ENCODE measurements at regions not wholly inside any gene's neighbourhood (a gene's known extent, or its start where the extent isn't known, plus 50 kb on each side); places are given as distances from the start of the nearest gene placed in this dataset.

DNA sequence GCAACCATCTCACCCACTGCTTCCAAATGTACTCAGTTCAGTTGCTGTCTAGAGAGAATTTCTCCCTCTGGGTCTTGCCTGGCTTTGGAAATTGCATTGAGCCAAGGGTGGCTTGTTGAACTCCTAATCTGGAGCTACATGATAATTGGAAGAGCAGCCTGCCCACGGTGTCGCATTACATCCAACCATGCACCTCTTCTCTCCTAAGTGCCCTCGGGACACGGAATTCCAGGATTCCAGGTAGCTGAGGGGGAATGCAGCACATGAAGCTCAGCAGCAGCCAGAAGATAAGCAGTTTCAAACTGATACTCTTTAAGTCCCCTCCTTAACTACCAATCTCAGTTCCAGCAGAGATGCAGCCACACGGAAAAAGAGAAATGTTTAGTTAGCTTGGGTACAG lies 509.4 kb upstream of the KLF4 start:
- TF ChIP-seq, protein P1, sequence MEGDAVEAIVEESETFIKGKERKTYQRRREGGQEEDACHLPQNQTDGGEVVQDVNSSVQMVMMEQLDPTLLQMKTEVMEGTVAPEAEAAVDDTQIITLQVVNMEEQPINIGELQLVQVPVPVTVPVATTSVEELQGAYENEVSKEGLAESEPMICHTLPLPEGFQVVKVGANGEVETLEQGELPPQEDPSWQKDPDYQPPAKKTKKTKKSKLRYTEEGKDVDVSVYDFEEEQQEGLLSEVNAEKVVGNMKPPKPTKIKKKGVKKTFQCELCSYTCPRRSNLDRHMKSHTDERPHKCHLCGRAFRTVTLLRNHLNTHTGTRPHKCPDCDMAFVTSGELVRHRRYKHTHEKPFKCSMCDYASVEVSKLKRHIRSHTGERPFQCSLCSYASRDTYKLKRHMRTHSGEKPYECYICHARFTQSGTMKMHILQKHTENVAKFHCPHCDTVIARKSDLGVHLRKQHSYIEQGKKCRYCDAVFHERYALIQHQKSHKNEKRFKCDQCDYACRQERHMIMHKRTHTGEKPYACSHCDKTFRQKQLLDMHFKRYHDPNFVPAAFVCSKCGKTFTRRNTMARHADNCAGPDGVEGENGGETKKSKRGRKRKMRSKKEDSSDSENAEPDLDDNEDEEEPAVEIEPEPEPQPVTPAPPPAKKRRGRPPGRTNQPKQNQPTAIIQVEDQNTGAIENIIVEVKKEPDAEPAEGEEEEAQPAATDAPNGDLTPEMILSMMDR (conservative IDR thresholded peaks at IDR 0.05; ENCODE audit: low read depth, low read length), result no peak
- TF ChIP-seq EZH2phosphoT487 (IDR thresholded peaks at IDR 0.05; ENCODE audit: borderline replicate concordance, low read length), result no peak
- no peak for TF ChIP-seq EZH2 (IDR thresholded peaks at IDR 0.05; ENCODE audit: low read length, unreplicated experiment)
